Heart right ventricle (tissue), 16 donors: ENCODE measurements at regions not wholly inside any gene's neighbourhood (a gene's known extent, or its start where the extent isn't known, plus 50 kb on each side); places are given as distances from the start of the nearest gene placed in this dataset.

Experiments
- ATAC-seq, 8 donors: fragments of 200-7000 bp; cut with Tn5 transposase; one replicate each; pipeline ENCODE4 v1.9.1; 2020; ENCODE audit warnings: mild to moderate bottlenecking in 8 of 8, moderate library complexity in 8 of 8, moderate number of reproducible peaks in 1 of 8
- DNase-seq, 2 donors: peaks; one replicate each; pipeline ENCODE4 v3.0.0-alpha.2; 2020
- H3K27ac ChIP-seq, 10 donors: fragments of 200-600 bp; sonication (generic) in 2 of 10; one replicate each; pipeline versions ENCODE4 v1.5.0 to v1.8.0; 2020 to 2022; ENCODE audit warnings: mild to moderate bottlenecking in 3 of 10
- H3K27me3 ChIP-seq, 7 donors: fragments of 200-600 bp; one replicate each; pipeline ENCODE4 v1.8.0; 2021 to 2022; ENCODE audit warnings: mild to moderate bottlenecking in 2 of 7
- H3K36me3 ChIP-seq, 9 donors: fragments of 200-600 bp; sonication (generic) in 1 of 9; one replicate each; pipeline versions ENCODE4 v1.5.0 to v1.8.0; 2020 to 2022; ENCODE audit warnings: mild to moderate bottlenecking in 2 of 9
- H3K4me1 ChIP-seq, 9 donors: fragments of 200-600 bp; sonication (generic) in 1 of 9; one replicate each; pipeline versions ENCODE4 v1.5.0 to v1.8.0; 2020 to 2022; ENCODE audit warnings: mild to moderate bottlenecking in 4 of 9
- H3K4me3 ChIP-seq, 10 donors: fragments of 200-600 bp; sonication (generic) in 2 of 10; one replicate each; pipeline versions ENCODE4 v1.5.0 to v1.8.0; 2020 to 2022; ENCODE audit warnings: mild to moderate bottlenecking in 7 of 10, moderate library complexity in 2 of 10
- H3K9me3 ChIP-seq, 11 donors: fragments of 200-600 bp in 10 of 11; sonication (generic) in 2 of 11; one replicate each; pipeline versions ENCODE4 v1.5.0 to v1.8.0; 2013 to 2022; ENCODE audit warnings: mild to moderate bottlenecking in 2 of 11, control low read depth in 1 of 11, moderate library complexity in 1 of 11
- CTCF ChIP-seq, 9 donors: fragments of 200-600 bp; sonication (generic) in 2 of 9; IDR thresholded peaks; one replicate each; pipeline versions ENCODE4 v1.5.0 to v1.8.0; 2021 to 2022; ENCODE audit warnings: antibody characterized with exemption in 9 of 9, mild to moderate bottlenecking in 5 of 9, moderate library complexity in 1 of 9
- WGBS, 2 donors: extraction: QIAGEN DNeasy Blood & Tissue Kit; methylation state at CpG; one replicate each; pipeline ENCODE4 v1.1.7; 2013; ENCODE audit warnings: inconsistent platforms in 1 of 2; 5-methylcytosine and 5-hydroxymethylcytosine counted together
- intact Hi-C, 10 donors: fragments of 100-400 bp; cut with DNase I; formaldehyde crosslinking; loops; one replicate each; pipeline versions ENCODE4 v1.11.1 to v1.14.2; 2022
- donor health status: Arrhythmogenic right ventricular cardiomyopathy.
- donor health status: ischemic (EF 13 %, LVEDD 7.1; RV severe dilation, severe dysfunction).
- donor health status: healthy with polysubstance abuse.
- donor health status: DM: no; HTN: yes; CAD: no.
- donor health status: DM: no; HTN: no; CAD: no.
- donor health status: ischemic (EF 25% LVEDD 6.9; RV normal size, moderate dysfunction).
- donor health status: ischemic (EF 25% LVEDD 5.7; RV mildly dilated, moderate dysfunction).
- donor health status: healthy.
- donor health status: DM: yes; HTN: yes; CAD: no.
- donor health status: Ischemic cardiomyopathy.
- donor health status: ischemic (EF 35%, LVEDD 5.7; RV mildly dilated, moderate dysfunction).
- donor health status: nonischemic (EF 11% LVEDD 7.7; RV severe dilation, severe dysfunction).
- donor health status: DM: yes; HTN: yes; CAD: no.
- donor health status: PGD.
- donor health status: ischemic (EF 29% LVEDD 5.4; RV normal size, mild dysfunction).
- donor health status: nonischemic (EF 23%, LVEDD 6.1; RV moderate dilation, normal function).

DNA sequence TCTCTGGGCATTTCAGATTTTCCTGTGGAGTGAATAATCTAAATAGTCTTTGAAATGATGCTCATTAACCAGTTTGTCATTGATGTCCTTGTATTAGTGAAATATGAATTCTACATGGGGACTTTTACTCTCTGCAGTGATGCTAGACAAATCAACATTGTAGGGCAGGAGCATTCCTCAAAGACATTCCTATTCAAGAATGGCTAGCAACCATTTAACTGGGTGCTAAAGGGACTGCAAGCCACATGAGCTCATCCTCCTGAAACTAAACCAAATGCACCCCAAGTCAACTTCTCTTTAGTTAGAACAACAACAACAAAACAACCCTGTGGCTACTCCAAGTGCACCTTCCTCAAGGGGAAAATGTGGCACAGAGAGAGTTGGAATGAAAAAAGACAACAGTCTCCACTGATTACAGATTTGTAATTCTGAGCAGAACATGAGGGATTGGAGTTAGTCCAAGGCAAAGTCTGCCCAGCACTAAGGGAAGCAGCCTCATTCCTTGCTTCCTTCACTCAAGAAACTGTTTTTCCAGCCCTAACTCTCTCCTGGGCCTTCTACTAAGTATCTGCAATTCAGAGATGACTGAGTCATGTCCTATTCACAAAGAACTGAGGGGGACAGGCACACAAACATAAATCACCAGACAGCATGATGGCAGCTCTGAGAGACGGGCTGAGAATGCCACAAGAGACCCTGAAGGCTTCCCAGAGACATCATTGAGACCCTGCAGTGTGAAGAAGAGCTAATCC, 82.0 kb upstream of the WWC1 start:
- H3K4me1 ChIP-seq, result peaks cover 0 to 17% (median 7%) of the 10 kb centered on the region in 9 donors
- WGBS, 2 donors, result 55 to 67% methylated on average over 1 of the region's 1 CpG
- DNase-seq, result no peak
- peak in 2 of 8 donors; percentile 7 to 20 for ATAC-seq
- no peaks in the 10 kb centered on the region for H3K9me3 ChIP-seq
- peaks cover 0 to 35% (median 0%) of the 10 kb centered on the region in 9 donors for H3K36me3 ChIP-seq
- no peaks in the 10 kb centered on the region for H3K27me3 ChIP-seq
- TF ChIP-seq CTCF (IDR thresholded peaks at IDR 0.05), result no peak
- intact Hi-C loops, result loop anchor here in 1 of 10 donors (5.0 kb wide), 1 partner anchor 57 kb away; no protein-coding TSS in a partner anchor
- H3K4me3 ChIP-seq, result no peak overlapping the region
- peak overlapping the region in 6 of 10 donors; percentile 5 to 63 (median 31) for H3K27ac ChIP-seq

DNA sequence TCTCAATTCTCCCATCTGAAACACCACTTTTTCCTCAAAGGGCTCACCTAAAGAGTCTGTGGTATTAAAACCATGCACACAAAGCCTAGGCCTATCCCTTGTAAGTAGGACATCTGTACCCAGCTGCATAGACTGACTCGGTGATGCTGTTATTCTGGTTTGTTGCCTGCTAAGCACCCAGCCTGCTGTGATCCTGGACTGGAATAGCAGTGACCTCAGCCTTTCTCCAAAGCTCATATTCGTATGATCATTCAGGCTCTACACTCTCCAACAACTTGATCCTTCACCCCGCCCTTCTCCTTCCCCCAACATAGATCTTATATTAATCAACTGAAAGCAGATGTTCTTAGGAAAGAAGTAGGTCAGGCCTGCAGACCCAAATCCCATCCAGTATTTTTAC, 81.4 kb upstream of the WWC1 start:
- Histone ChIP-seq H3K27me3 (no peaks in the 10 kb centered on the region), H3K9me3 (no peaks in the 10 kb centered on the region), H3K27ac (peak overlapping the region in 6 of 10 donors; percentile 5 to 63 (median 31)), H3K36me3 (peaks cover 0 to 30% (median 0%) of the 10 kb centered on the region in 9 donors), H3K4me3 (no peak overlapping the region), H3K4me1 (peaks cover 0 to 17% (median 7%) of the 10 kb centered on the region in 9 donors)
- intact Hi-C loops, result loop anchor here in 6 of 10 donors (5.0 to 10.0 kb wide), 4 partner anchors 58 to 635 kb away; no protein-coding TSS in a partner anchor
- ATAC-seq, result peak in 6 of 8 donors; percentile 42 to 62 (median 60)
- no peak for DNase-seq
- no peak for TF ChIP-seq CTCF (IDR thresholded peaks at IDR 0.05)
- WGBS, 2 donors, result 70 to 72% methylated on average over 3 of the region's 3 CpGs

- Histone ChIP-seq H3K4me3 (no peak overlapping the region), H3K9me3 (no peaks in the 10 kb centered on the region), H3K36me3 (peaks cover 0 to 28% (median 0%) of the 10 kb centered on the region in 9 donors), H3K27ac (no peak overlapping the region), H3K27me3 (no peaks in the 10 kb centered on the region), H3K4me1 (peaks cover 0 to 18% (median 7%) of the 10 kb centered on the region in 9 donors)
- TF ChIP-seq CTCF (IDR thresholded peaks at IDR 0.05), result no peak
- no peak for DNase-seq
- peak in 1 of 8 donors; percentile 9 for ATAC-seq
- intact Hi-C loops, result loop anchor here in 5 of 10 donors (10.0 kb wide), 3 partner anchors 96 to 636 kb away; no protein-coding TSS in a partner anchor
Measured at GRCh38 chr5:168211245-168211644, 80.2 kb upstream of the WWC1 start.

DNA sequence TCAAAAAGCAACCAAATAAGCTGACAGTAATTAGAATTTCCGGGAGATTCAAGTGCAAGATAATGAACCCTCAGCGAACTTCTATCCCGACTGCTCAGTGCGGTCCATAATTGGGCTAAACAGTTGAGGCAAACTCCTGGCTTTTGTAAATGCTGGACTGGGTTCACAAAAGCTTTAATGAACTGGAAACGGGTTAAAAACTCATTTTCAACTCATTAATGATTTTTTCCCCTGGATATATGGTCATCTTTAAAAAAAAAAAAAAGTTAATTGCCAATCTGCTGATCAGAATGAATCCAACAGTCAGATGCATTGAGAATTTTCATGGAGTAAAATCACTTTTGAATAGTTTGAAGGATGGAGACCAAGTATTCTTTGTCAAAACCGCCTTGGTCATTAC, 79.5 kb upstream of the WWC1 start:
- no peak for ATAC-seq
- WGBS, 2 donors, result 92 to 94% methylated on average over 6 of the region's 6 CpGs
- no peaks in the 10 kb centered on the region for H3K9me3 ChIP-seq
- H3K27ac ChIP-seq, result no peak overlapping the region
- no peak for TF ChIP-seq CTCF (IDR thresholded peaks at IDR 0.05)
- peaks cover 0 to 20% (median 7%) of the 10 kb centered on the region in 9 donors for H3K4me1 ChIP-seq
- no peak for DNase-seq
- H3K36me3 ChIP-seq, result peaks cover 0 to 34% (median 0%) of the 10 kb centered on the region in 9 donors
- no peak overlapping the region for H3K4me3 ChIP-seq
- no peaks in the 10 kb centered on the region for H3K27me3 ChIP-seq
- intact Hi-C loops, result loop anchor here in 5 of 10 donors (10.0 kb wide), 3 partner anchors 97 to 637 kb away; no protein-coding TSS in a partner anchor
